ENCODE measurements at regions not wholly inside any gene's neighbourhood (a gene's known extent, or its start where the extent isn't known, plus 50 kb on each side); places are given as distances from the start of the nearest gene placed in this dataset.
"Not testable (repeated sequence)": the region's sequence is repeated elsewhere in the genome, so short reads cannot be mapped to it uniquely, and the experiment has no call there.

GRCh38 chr18:59848002-59848401 is 51.8 kb upstream of the PMAIP1 start:
- DNase-seq: no peak

DNA sequence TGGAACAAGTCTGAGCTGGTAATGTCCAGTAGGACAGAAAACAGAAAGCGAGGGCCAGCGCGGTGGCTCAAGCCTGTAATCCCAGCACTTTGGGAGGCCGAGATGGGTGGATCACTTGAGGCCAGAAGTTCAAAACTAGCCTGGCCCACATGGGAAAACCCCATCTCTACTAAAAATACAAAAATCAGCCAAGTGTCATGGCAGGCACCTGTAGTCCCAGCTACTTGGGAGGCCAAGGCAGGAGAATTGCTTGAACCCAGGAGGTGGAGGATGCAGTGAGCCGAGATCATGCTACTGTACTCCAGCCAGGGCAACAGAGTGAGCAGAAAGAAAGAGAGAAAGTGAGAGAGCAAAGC is 52.3 kb upstream of the PMAIP1 start:
- not testable (repeated sequence) for DNase-seq

- no peak for DNase-seq
Observed at GRCh38 chr18:59846814-59847490, 52.8 kb upstream of the PMAIP1 start.

GRCh38 chr18:59842947-59843346 is 56.8 kb upstream of the PMAIP1 start:
- DNase-seq: no peak

DNA sequence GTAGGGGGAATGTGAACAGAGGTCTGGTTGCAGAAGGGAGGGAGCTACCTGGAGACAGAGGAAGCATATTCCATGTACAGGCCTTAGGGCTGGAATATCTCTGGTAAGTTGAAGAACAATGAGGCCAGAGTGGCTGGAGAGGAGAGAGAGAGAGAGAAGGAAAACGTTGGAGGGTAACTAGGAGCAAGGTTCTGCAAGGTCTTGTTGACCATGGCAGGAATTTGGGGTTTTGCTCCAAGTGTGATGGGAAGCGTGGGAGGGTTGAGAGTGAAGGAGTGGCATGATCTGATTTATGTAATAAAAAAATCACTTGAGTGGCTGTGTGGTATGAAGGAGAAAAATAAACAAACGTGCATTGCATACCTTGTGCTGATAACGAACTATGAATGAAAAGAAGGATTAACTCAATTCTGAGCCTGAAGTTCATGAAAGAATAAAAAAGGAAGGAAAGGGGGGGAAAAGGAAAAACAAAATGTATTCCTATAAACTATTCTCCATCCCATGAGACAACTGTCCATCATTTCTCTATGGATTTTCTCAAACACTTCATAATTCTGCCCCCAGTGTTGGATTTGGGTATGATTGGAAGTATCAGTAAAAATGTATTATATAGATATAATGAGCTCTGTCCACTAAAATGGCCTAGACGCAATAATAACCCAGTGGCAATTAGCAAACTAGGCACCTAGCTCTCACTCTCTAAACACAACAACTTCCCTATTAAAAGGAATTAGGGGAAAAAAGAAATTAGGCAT is 59.7 kb upstream of the PMAIP1 start:
- DNase-seq: no peak

- no peak for DNase-seq
Observed at GRCh38 chr18:59839246-59839645, 60.5 kb upstream of the PMAIP1 start.

DNA sequence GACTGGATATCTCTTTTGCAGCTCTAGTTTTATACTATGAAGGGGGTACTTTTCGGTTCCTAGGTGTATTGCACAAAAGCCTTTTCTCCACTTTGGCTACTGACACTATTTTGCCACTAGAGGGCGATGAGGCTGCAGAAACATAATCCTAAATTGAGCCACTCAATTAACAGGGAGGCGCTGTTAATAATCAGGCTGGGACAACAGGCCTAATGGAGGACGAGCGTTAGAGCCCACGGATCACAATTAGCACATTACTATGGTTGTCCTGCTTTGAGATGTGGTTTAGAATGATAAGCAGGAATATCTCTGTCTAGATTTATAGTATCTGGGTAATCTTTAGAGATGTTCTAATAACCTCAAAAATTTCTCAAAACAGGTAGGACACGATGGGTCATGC is 62.2 kb upstream of the PMAIP1 start:
- DNase-seq: peak; percentile 56

DNA sequence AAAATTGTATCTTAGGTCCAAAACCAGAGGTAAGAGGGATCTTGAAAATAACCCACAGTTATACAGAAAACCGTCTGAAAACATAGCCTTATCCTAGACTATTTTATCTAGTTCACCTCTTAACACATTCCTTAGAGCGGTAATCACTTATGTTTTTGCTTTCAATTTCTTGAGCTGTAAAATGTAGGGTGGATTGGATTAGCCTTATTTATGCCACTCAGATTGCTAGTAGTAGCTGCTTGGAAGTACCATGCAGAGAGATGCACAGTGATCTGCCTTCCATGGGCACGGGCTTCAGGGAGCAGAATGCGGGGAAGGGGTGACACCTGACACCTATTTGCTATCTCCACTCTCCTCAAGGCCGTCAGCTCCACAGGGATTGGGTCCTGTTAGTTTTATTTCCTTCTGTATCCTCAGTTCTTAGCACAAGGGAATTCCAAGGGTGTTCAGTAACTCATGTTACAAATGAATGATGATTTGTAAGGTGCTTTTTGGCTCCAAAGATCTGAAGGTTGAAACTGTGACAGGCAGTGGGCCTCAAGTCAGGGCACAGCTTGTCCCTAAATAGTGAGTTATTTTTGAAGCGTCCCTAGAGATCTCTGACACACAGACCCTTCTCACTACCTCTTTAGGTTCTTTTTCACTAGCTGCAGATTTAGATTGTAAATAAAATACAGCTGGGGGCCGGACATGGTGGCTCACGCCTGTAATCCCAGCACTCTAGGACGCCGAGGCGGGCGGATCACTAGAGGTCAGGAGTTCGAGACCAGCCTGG is 64.0 kb upstream of the PMAIP1 start:
- no peak for DNase-seq

- no peak for DNase-seq
Observed at GRCh38 chr18:59834267-59834666, 65.5 kb upstream of the PMAIP1 start.

DNA sequence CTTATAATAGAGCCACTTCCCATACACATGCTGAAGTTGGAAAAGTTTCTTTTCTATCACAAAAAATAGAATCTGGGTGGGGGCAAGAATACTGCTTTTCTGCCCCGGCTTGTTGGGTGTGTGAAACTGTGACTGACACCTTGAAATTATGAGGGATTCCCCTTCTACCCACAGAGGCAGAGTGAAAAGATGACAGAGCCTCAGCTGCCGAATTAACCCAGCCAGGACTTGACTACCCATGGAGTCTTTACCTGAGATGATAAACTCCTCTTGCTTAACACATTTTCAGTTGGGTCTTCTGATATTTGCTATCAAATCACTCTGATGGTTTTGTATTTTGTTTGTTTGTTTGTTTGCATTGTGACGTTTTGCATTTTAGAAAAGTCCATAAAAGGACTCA is 66.0 kb upstream of the PMAIP1 start:
- DNase-seq: no peak

GRCh38 chr18:59823596-59824195 is 76.1 kb upstream of the PMAIP1 start:
- DNase-seq: peak; percentile 77

- no peak for DNase-seq
Observed at GRCh38 chr18:59822612-59823550, 76.9 kb upstream of the PMAIP1 start.

- DNase-seq: no peak
Observed at GRCh38 chr18:59821983-59822382, 77.8 kb upstream of the PMAIP1 start.

GRCh38 chr18:59820663-59821062 is 79.1 kb upstream of the PMAIP1 start:
- DNase-seq: no peak

DNA sequence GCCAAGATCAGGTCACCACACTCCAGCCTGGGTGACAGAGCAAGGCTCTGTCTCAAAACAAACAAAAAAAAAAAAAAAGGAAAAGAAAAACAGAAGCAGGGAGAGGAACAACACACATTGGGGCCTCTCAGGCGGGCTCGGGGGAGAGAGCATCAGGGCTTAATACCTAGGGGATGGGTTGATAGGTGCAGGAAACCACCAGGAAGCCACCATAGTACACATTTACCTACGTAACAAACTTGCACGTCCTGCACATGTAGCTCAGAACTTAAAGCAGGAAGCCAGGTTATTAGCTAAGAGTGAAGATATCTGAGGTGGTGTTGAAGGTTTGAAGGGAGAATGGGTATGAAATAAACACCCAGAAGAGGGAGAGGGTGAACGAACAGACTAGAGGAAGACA is 81.0 kb upstream of the PMAIP1 start:
- no peak for DNase-seq

GRCh38 chr18:59814891-59815290 is 84.9 kb upstream of the PMAIP1 start:
- no peak for DNase-seq

DNA sequence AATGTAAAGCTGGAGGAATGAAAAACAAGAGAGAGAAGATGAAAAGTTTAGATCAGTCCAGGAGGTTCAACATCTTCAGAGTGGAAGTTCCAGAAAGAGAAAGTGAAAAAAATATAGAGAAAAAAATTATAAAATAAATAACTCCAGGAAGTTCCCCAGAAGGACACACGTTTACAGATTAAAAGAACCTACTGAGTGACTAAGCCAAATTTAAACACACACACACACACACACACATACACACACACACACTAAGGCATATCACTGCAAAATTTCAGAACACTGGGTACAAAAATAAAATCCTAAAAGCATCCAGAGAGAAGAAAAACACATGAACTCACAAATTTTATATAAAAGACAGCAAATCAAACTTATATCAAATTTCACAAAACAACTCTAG is 85.9 kb upstream of the PMAIP1 start:
- no peak for DNase-seq

GRCh38 chr18:59810735-59811520 is 88.9 kb upstream of the PMAIP1 start:
- DNase-seq: no peak

GRCh38 chr18:59810183-59810582 is 89.6 kb upstream of the PMAIP1 start:
- no peak for DNase-seq

- no peak for DNase-seq
Observed at GRCh38 chr18:59802031-59802430, 97.8 kb upstream of the PMAIP1 start.

GRCh38 chr18:59801576-59801975 is 98.2 kb upstream of the PMAIP1 start:
- DNase-seq: no peak

- no peak for DNase-seq
Observed at GRCh38 chr18:59800897-59801296, 98.9 kb upstream of the PMAIP1 start.

All from retina (tissue), 1 donor.